ENCODE measurements at regions not wholly inside any gene's neighbourhood (a gene's known extent, or its start where the extent isn't known, plus 50 kb on each side); places are given as distances from the start of the nearest gene placed in this dataset.

DNA sequence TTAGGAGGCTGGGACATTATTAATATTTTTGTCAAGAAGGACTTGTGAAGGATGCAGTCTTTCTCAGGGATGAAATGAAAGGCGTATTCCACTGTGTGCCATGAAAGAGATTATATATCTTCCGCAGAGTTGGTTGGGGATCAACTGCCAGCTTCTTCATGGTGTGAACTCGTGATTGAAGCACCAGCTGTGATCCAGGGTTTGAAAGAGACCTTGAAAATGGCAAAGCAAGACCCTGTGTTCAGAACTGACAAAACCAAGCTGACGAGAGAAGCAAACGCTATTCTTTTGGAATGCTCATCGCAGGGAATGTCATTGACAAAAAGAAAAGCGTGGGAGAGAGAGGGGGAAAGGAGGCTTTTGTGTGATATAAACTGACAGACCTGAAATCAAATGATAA lies 263.9 kb upstream of the ZNF608 start:
- Histone ChIP-seq H3F3A (ENCODE audit: low read depth) (peaks cover 26% of the 10 kb centered on the region), H3K27me3 (no peaks in the 10 kb centered on the region), H3K9ac (no peak overlapping the region), H3K79me2 (ENCODE audit: low read depth) (no peaks in the 10 kb centered on the region), H4K20me1 (ENCODE audit: low read depth) (no peaks in the 10 kb centered on the region), H3K4me3 (no peak overlapping the region), H3K9me3 (ENCODE audit: low read depth) (no peaks in the 10 kb centered on the region), H3K27ac (no peak overlapping the region), H3K4me1 (peaks cover 31% of the 10 kb centered on the region), H3K36me3 (no peaks in the 10 kb centered on the region), H3K4me2 (no peak overlapping the region), H2AFZ (replicated peaks) (no peak overlapping the region)
- Mint-ChIP-seq H3K9me3 (peaks cover 3% of the 10 kb centered on the region), H3K27ac (peak overlapping the region; percentile 88), H3K4me1 (peaks cover 71% of the 10 kb centered on the region), H3K4me3 (no peak overlapping the region), H3K27me3 (ENCODE audit: insufficient read depth, low read depth) (no peaks in the 10 kb centered on the region), H3K36me3 (peaks cover 5% of the 10 kb centered on the region)
- TF ChIP-seq, protein P1, sequence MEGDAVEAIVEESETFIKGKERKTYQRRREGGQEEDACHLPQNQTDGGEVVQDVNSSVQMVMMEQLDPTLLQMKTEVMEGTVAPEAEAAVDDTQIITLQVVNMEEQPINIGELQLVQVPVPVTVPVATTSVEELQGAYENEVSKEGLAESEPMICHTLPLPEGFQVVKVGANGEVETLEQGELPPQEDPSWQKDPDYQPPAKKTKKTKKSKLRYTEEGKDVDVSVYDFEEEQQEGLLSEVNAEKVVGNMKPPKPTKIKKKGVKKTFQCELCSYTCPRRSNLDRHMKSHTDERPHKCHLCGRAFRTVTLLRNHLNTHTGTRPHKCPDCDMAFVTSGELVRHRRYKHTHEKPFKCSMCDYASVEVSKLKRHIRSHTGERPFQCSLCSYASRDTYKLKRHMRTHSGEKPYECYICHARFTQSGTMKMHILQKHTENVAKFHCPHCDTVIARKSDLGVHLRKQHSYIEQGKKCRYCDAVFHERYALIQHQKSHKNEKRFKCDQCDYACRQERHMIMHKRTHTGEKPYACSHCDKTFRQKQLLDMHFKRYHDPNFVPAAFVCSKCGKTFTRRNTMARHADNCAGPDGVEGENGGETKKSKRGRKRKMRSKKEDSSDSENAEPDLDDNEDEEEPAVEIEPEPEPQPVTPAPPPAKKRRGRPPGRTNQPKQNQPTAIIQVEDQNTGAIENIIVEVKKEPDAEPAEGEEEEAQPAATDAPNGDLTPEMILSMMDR (IDR thresholded peaks at IDR 0.05) = no peak
- TF ChIP-seq EZH2 (IDR thresholded peaks at IDR 0.05) = no peak
- no peak for TF ChIP-seq EZH2phosphoT487 (IDR thresholded peaks at IDR 0.05)
- no peak for DNase-seq (ENCODE audit: low spot score)

DNA sequence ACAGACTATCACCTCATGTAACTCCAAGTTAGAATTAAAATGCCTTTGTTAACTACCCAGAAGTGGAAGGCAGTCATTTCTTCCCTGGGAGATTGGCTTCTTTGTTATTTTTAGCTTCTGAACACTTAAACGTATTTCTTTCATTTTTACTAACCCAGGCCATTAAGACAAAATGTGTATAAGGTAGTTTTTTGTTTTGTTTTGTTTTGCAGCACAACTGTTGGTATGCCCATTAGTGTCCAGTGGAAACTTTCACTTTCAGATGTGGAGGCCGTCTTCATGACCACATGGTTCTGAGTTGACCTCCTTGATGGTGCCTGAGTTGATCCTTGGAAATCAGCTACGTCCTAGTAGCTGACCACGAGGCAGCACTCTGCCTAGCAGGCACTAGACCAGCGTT lies 264.6 kb upstream of the ZNF608 start:
- Histone ChIP-seq H3K27me3 (no peaks in the 10 kb centered on the region), H3K4me3 (no peak overlapping the region), H3K9ac (no peak overlapping the region), H2AFZ (replicated peaks) (no peak overlapping the region), H3K79me2 (ENCODE audit: low read depth) (no peaks in the 10 kb centered on the region), H3K27ac (no peak overlapping the region), H4K20me1 (ENCODE audit: low read depth) (no peaks in the 10 kb centered on the region), H3K4me1 (peaks cover 25% of the 10 kb centered on the region), H3F3A (ENCODE audit: low read depth) (peaks cover 20% of the 10 kb centered on the region), H3K4me2 (no peak overlapping the region), H3K9me3 (ENCODE audit: low read depth) (no peaks in the 10 kb centered on the region), H3K36me3 (no peaks in the 10 kb centered on the region)
- Mint-ChIP-seq H3K4me1 (peaks cover 65% of the 10 kb centered on the region), H3K27ac (peak overlapping the region; percentile 73), H3K36me3 (peaks cover 5% of the 10 kb centered on the region), H3K4me3 (no peak overlapping the region), H3K9me3 (peaks cover 3% of the 10 kb centered on the region), H3K27me3 (ENCODE audit: insufficient read depth, low read depth) (no peaks in the 10 kb centered on the region)
- TF ChIP-seq EZH2phosphoT487 (IDR thresholded peaks at IDR 0.05) = no peak
- no peak for TF ChIP-seq EZH2 (IDR thresholded peaks at IDR 0.05)
- TF ChIP-seq, protein P1 (IDR thresholded peaks at IDR 0.05) = no peak
- DNase-seq (ENCODE audit: low spot score) = no peak

DNA sequence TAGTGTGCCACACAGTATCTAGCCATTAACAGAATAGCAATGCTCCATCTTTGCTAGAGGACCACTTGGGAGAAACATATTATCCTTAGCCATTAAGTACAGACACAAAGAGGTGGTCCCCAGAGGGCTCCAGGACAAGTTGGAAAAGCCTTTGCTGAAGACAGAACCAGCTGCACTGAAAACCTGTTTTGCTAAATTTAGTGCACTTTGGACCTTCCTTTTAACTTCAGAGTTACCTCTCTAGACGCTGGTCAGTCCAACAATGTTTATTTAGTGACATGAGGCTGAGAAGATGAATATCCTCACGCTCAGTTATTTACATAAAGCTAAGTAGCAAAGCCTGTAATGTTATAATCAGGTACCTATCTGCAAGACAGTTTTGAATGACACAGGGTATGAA lies 265.0 kb upstream of the ZNF608 start:
- TF ChIP-seq, protein P1 (IDR thresholded peaks at IDR 0.05) = no peak
- TF ChIP-seq EZH2phosphoT487 (IDR thresholded peaks at IDR 0.05) (no peak), EZH2 (IDR thresholded peaks at IDR 0.05) (no peak)
- Histone ChIP-seq H3K79me2 (ENCODE audit: low read depth) (no peaks in the 10 kb centered on the region), H3K4me1 (peaks cover 21% of the 10 kb centered on the region), H3K4me2 (no peak overlapping the region), H3K9ac (no peak overlapping the region), H4K20me1 (ENCODE audit: low read depth) (no peaks in the 10 kb centered on the region), H3K27me3 (no peaks in the 10 kb centered on the region), H3K27ac (no peak overlapping the region), H3F3A (ENCODE audit: low read depth) (peaks cover 16% of the 10 kb centered on the region), H3K36me3 (no peaks in the 10 kb centered on the region), H3K9me3 (ENCODE audit: low read depth) (no peaks in the 10 kb centered on the region), H2AFZ (replicated peaks) (no peak overlapping the region), H3K4me3 (no peak overlapping the region)
- DNase-seq (ENCODE audit: low spot score) = no peak
- Mint-ChIP-seq H3K4me1 (peaks cover 64% of the 10 kb centered on the region), H3K9me3 (peaks cover 3% of the 10 kb centered on the region), H3K36me3 (peaks cover 5% of the 10 kb centered on the region), H3K4me3 (no peak overlapping the region), H3K27me3 (ENCODE audit: insufficient read depth, low read depth) (no peaks in the 10 kb centered on the region), H3K27ac (peak overlapping the region; percentile 73)
